Vagina (tissue), 2 donors: ENCODE measurements at regions not wholly inside any gene's neighbourhood (a gene's known extent, or its start where the extent isn't known, plus 50 kb on each side); places are given as distances from the start of the nearest gene placed in this dataset.

Source experiments
- POLR2A ChIP-seq, 2 donors: fragments of 450-650 bp; IDR thresholded peaks; one replicate each; pipeline ENCODE4 v1.6.1; 2017; ENCODE audit warnings: antibody characterized with exemption in 2 of 2, mild to moderate bottlenecking in 2 of 2, moderate library complexity in 2 of 2
- POLR2AphosphoS5 ChIP-seq, 2 donors: sonication (generic); formaldehyde crosslinking; IDR thresholded peaks; one replicate each; pipeline ENCODE4 v1.9.0; 2017; ENCODE audit warnings: antibody characterized with exemption in 2 of 2, mild to moderate bottlenecking in 2 of 2, low read depth in 1 of 2; ENCODE audit not compliant: insufficient read depth in 1 of 2
- TF ChIP-seq, protein P1 (sequence below), 3 experiments: fragments of 450-650 bp in 2 of 3; fragments of 200-600 bp in 1 of 3; sonication (generic) in 1 of 3; IDR thresholded peaks; one replicate each; pipeline ENCODE4 v1.5.1; 2017 to 2019; ENCODE audit warnings: antibody characterized with exemption in 3 of 3, mild to moderate bottlenecking in 2 of 3, moderate library complexity in 2 of 3

DNA sequence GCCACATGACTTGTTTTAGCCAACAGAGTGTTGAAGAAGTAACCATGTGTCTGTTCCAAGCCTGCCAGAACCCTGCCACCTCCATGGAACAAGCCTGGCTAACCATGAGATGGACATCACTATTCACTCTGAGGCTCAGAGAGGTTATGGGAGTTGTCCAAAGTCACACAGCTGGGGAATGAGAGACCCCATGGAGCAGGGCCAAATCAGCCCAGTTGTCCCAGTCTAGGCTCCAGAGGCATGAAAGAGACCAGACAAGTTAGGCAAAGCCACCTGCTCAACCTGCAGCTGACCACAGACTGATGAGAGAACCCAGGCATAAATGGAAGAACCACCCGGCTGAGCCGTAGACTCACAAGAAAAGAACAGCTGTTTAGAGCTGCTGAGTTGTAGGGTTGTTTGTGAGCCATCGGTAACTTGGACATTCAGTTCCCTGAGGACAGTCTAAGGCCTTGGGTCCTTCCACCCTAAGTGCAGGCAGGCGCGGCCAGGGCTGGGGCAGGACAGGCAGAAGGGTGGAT is 74.7 kb upstream of the PHF21B start:
- TF ChIP-seq, protein P1, sequence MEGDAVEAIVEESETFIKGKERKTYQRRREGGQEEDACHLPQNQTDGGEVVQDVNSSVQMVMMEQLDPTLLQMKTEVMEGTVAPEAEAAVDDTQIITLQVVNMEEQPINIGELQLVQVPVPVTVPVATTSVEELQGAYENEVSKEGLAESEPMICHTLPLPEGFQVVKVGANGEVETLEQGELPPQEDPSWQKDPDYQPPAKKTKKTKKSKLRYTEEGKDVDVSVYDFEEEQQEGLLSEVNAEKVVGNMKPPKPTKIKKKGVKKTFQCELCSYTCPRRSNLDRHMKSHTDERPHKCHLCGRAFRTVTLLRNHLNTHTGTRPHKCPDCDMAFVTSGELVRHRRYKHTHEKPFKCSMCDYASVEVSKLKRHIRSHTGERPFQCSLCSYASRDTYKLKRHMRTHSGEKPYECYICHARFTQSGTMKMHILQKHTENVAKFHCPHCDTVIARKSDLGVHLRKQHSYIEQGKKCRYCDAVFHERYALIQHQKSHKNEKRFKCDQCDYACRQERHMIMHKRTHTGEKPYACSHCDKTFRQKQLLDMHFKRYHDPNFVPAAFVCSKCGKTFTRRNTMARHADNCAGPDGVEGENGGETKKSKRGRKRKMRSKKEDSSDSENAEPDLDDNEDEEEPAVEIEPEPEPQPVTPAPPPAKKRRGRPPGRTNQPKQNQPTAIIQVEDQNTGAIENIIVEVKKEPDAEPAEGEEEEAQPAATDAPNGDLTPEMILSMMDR (IDR thresholded peaks at IDR 0.05) = no peak
- TF ChIP-seq POLR2A (IDR thresholded peaks at IDR 0.05) = no peak
- TF ChIP-seq POLR2AphosphoS5 (IDR thresholded peaks at IDR 0.05; ENCODE audit: insufficient read depth in 1 of 2, low read depth in 1 of 2) = no peak
